H9 (cell line): ENCODE measurements at regions not wholly inside any gene's neighbourhood (a gene's known extent, or its start where the extent isn't known, plus 50 kb on each side); places are given as distances from the start of the nearest gene placed in this dataset.

Source experiments
- DNase-seq: peaks from one replicate; pipeline ENCODE4 v3.0.0-alpha.2; 2017
- H2AFZ ChIP-seq: one replicate; pipeline ENCODE4 v1.6.1; 2013; ENCODE audit warnings: mild to moderate bottlenecking, low read length, control low read depth, moderate library complexity
- H2AK5ac ChIP-seq: 2 replicates; pipeline ENCODE4 v1.6.1; 2013; ENCODE audit warnings: low read length, control low read depth, mixed read lengths; ENCODE audit not compliant: insufficient read length
- H2BK120ac ChIP-seq: one replicate; pipeline ENCODE4 v1.6.1; 2013; ENCODE audit warnings: low read depth, mild to moderate bottlenecking, low read length, control low read depth, inconsistent platforms; ENCODE audit not compliant: poor library complexity, severe bottlenecking
- H2BK12ac ChIP-seq: 2 replicates; pipeline ENCODE4 v1.6.1; 2013; ENCODE audit warnings: low read length, control low read depth, mixed read lengths, low read depth; ENCODE audit not compliant: insufficient read length
- H2BK15ac ChIP-seq: 2 replicates; pipeline ENCODE4 v1.6.1; 2013; ENCODE audit warnings: low read depth, low read length, control low read depth
- H2BK20ac ChIP-seq: one replicate; pipeline ENCODE4 v1.6.1; 2013; ENCODE audit warnings: low read depth, mild to moderate bottlenecking, low read length, control low read depth, inconsistent platforms; ENCODE audit not compliant: poor library complexity, severe bottlenecking
- H2BK5ac ChIP-seq: 2 replicates; pipeline ENCODE4 v1.6.1; 2013; ENCODE audit warnings: low read length, control low read depth, mixed read lengths; ENCODE audit not compliant: insufficient read length
- H3K14ac ChIP-seq: 2 replicates; pipeline ENCODE4 v1.6.1; 2013; ENCODE audit warnings: low read length, control low read depth; ENCODE audit not compliant: insufficient read depth
- H3K18ac ChIP-seq: 2 replicates; pipeline ENCODE4 v1.6.1; 2013; ENCODE audit warnings: low read depth, mild to moderate bottlenecking, mixed read lengths, low read length, control low read depth; ENCODE audit not compliant: insufficient read length
- H3K23ac ChIP-seq: 2 replicates; pipeline ENCODE4 v1.6.1; 2013; ENCODE audit warnings: low read length, control low read depth, mixed read lengths, low read depth; ENCODE audit not compliant: insufficient read length
- H3K23me2 ChIP-seq: 2 replicates; pipeline ENCODE4 v1.6.1; 2013; ENCODE audit warnings: low read depth, mild to moderate bottlenecking, mixed read lengths, low read length, control low read depth; ENCODE audit not compliant: insufficient read length, poor library complexity, severe bottlenecking
- H3K27ac ChIP-seq: 2 replicates; pipeline ENCODE4 v1.5.1; 2013; ENCODE audit warnings: low read length, control low read depth, mixed read lengths, low read depth; ENCODE audit not compliant: insufficient read length
- H3K27me3 ChIP-seq: 2 replicates; pipeline ENCODE4 v1.6.1; 2013; ENCODE audit warnings: low read length, control low read depth, inconsistent platforms; ENCODE audit not compliant: insufficient read depth
- H3K4ac ChIP-seq: 2 replicates; pipeline ENCODE4 v1.6.1; 2013; ENCODE audit warnings: low read depth, mild to moderate bottlenecking, control low read depth, inconsistent platforms, low read length, moderate library complexity
- H3K4me1 ChIP-seq: 2 replicates; pipeline ENCODE4 v1.6.1; 2013; ENCODE audit warnings: low read length, control low read depth, inconsistent platforms; ENCODE audit not compliant: insufficient read depth
- H3K4me2 ChIP-seq: 2 replicates; pipeline ENCODE4 v1.6.1; 2013; ENCODE audit warnings: low read length, control low read depth, mixed read lengths; ENCODE audit not compliant: insufficient read length, insufficient read depth
- H3K56ac ChIP-seq: 2 replicates; pipeline ENCODE4 v1.6.1; 2013; ENCODE audit warnings: low read depth, mild to moderate bottlenecking, mixed read lengths, low read length, control low read depth; ENCODE audit not compliant: insufficient read length
- H3K79me1 ChIP-seq: 2 replicates; pipeline ENCODE4 v1.6.1; 2013; ENCODE audit warnings: low read depth, mild to moderate bottlenecking, moderate library complexity, low read length, control low read depth, inconsistent platforms; ENCODE audit not compliant: insufficient read depth, poor library complexity, severe bottlenecking
- H3K79me2 ChIP-seq: 2 replicates; pipeline ENCODE4 v1.6.1; 2013; ENCODE audit warnings: low read length, control low read depth, inconsistent platforms; ENCODE audit not compliant: insufficient read depth
- H3K9ac ChIP-seq: 2 replicates; pipeline ENCODE4 v1.6.1; 2013; ENCODE audit warnings: low read length, control low read depth, mixed read lengths; ENCODE audit not compliant: insufficient read length; ENCODE audit errors: extremely low read depth
- H3K9me3 ChIP-seq: one replicate; pipeline ENCODE4 v1.6.1; 2013; ENCODE audit warnings: low read depth, low read length, inconsistent platforms; ENCODE audit not compliant: control insufficient read depth
- H3T11ph ChIP-seq: one replicate; pipeline ENCODE4 v1.6.1; 2013; ENCODE audit warnings: mild to moderate bottlenecking, low read length, control low read depth, inconsistent platforms
- H4K20me1 ChIP-seq: one replicate; pipeline ENCODE4 v1.6.1; 2013; ENCODE audit not compliant: control insufficient read depth, insufficient read length, insufficient read depth
- H4K5ac ChIP-seq: 2 replicates; pipeline ENCODE4 v1.6.1; 2013; ENCODE audit warnings: low read depth, mild to moderate bottlenecking, mixed read lengths, low read length, control low read depth; ENCODE audit not compliant: insufficient read length
- H4K8ac ChIP-seq: replicated peaks from 2 replicates; pipeline ENCODE4 v1.6.1; 2013; ENCODE audit warnings: low read length, control low read depth, mixed read lengths, low read depth; ENCODE audit not compliant: insufficient read length
- H4K91ac ChIP-seq: 2 replicates; pipeline ENCODE4 v1.6.1; 2013; ENCODE audit warnings: low read depth, mild to moderate bottlenecking, moderate library complexity, mixed read lengths, low read length, control low read depth; ENCODE audit not compliant: insufficient read length
- H3K27ac Mint-ChIP-seq, 3 experiments: 2 replicates in 2 of 3; 3 replicates in 1 of 3; pipeline ENCODE4 v1.8.0; 2020 to 2021; ENCODE audit warnings: mixed read lengths in 3 of 3, mild to moderate bottlenecking in 1 of 3, moderate library complexity in 1 of 3
- H3K27me3 Mint-ChIP-seq: 2 replicates; pipeline ENCODE4 v1.8.0; 2021; ENCODE audit warnings: low read depth, mild to moderate bottlenecking, moderate library complexity, mixed read lengths
- H3K36me3 Mint-ChIP-seq, 3 experiments: 2 replicates in 2 of 3; 3 replicates in 1 of 3; pipeline ENCODE4 v1.8.0; 2020 to 2021; ENCODE audit warnings: low read depth in 3 of 3, mixed read lengths in 3 of 3; ENCODE audit not compliant: insufficient read depth in 1 of 3
- H3K4me1 Mint-ChIP-seq, 2 experiments: 2 replicates each; pipeline ENCODE4 v1.8.0; 2020; ENCODE audit warnings: mixed read lengths in 2 of 2
- H3K4me3 Mint-ChIP-seq, 2 experiments: 2 replicates in 1 of 2; 3 replicates in 1 of 2; pipeline ENCODE4 v1.8.0; 2020 to 2021; ENCODE audit warnings: mild to moderate bottlenecking in 2 of 2, mixed read lengths in 2 of 2, moderate library complexity in 1 of 2
- H3K9me3 Mint-ChIP-seq, 2 experiments: 2 replicates in 1 of 2; 3 replicates in 1 of 2; pipeline ENCODE4 v1.8.0; 2020; ENCODE audit warnings: mild to moderate bottlenecking in 2 of 2, mixed read lengths in 2 of 2, moderate library complexity in 1 of 2
- WGBS: extraction: QIAGEN DNeasy Blood & Tissue Kit; methylation state at CpG from one replicate; pipeline ENCODE4 v1.1.7; 2013; ENCODE audit warnings: missing lambda C conversion rate, low lambda C conversion rate, mixed read lengths; ENCODE audit not compliant: insufficient read length; ENCODE audit errors: extremely low coverage; 5-methylcytosine and 5-hydroxymethylcytosine counted together
- TF ChIP-seq, protein P1 (sequence below): fragments of 200-600 bp; sonication (generic); conservative IDR thresholded peaks from 3 replicates; pipeline ENCODE4 v1.8.0; 2021; ENCODE audit warnings: antibody characterized with exemption, mild to moderate bottlenecking

DNA sequence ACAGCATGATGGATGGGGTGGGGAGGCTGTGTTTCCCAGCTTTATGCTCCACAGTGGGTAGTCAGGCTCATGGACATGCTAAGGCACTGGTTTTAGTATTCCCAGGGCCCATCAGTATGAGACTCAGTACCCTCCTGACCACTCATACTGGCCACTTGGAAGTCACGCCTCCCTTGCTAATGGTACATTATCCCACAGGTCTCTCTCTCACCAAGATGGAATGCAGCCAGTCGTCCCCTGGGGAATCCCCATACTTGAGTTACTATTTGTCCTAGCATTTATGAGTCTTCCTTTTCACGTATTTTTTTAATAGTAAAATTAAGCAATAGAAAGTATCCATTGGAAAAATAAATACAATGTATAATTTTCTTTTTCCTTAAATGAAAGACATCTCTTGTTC is 80.6 kb upstream of the TBX20 start:
- H3K4me1 Mint-ChIP-seq, result no peaks in the 10 kb centered on the region
- Histone ChIP-seq H3K9ac (no peak overlapping the region), H3K27ac (no peak overlapping the region), H3K14ac (no peak overlapping the region), H3K4me1 (no peaks in the 10 kb centered on the region; the same call in 1 of the 2 replicates), H3K23me2 (no peaks in the 10 kb centered on the region), H2AK5ac (no peak overlapping the region), H3K79me2 (no peaks in the 10 kb centered on the region), H3K79me1 (no peaks in the 10 kb centered on the region), H2AFZ (no peak overlapping the region), H4K20me1 (no peaks in the 10 kb centered on the region), H3K4me2 (no peak overlapping the region), H3K27me3 (no peaks in the 10 kb centered on the region), H4K5ac (no peak overlapping the region), H2BK20ac (no peak overlapping the region), H4K91ac (no peak overlapping the region), H3K23ac (no peak overlapping the region), H2BK12ac (no peak overlapping the region), H3K18ac (no peak overlapping the region), H2BK5ac (no peak overlapping the region), H2BK120ac (no peak overlapping the region), H4K8ac (no peak overlapping the region), H3T11ph (no peak overlapping the region), H2BK15ac (no peak overlapping the region), H3K56ac (no peak overlapping the region), H3K4ac (no peak overlapping the region), H3K9me3 (no peaks in the 10 kb centered on the region)
- TF ChIP-seq, protein P1, sequence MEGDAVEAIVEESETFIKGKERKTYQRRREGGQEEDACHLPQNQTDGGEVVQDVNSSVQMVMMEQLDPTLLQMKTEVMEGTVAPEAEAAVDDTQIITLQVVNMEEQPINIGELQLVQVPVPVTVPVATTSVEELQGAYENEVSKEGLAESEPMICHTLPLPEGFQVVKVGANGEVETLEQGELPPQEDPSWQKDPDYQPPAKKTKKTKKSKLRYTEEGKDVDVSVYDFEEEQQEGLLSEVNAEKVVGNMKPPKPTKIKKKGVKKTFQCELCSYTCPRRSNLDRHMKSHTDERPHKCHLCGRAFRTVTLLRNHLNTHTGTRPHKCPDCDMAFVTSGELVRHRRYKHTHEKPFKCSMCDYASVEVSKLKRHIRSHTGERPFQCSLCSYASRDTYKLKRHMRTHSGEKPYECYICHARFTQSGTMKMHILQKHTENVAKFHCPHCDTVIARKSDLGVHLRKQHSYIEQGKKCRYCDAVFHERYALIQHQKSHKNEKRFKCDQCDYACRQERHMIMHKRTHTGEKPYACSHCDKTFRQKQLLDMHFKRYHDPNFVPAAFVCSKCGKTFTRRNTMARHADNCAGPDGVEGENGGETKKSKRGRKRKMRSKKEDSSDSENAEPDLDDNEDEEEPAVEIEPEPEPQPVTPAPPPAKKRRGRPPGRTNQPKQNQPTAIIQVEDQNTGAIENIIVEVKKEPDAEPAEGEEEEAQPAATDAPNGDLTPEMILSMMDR, result no peak
- no peak overlapping the region for H3K4me3 Mint-ChIP-seq
- WGBS, result no CpG with 5 or more reads among the region's 3 CpGs
- no peaks in the 10 kb centered on the region for H3K9me3 Mint-ChIP-seq
- H3K27ac Mint-ChIP-seq, result no peak overlapping the region
- H3K36me3 Mint-ChIP-seq, result no peaks in the 10 kb centered on the region
- DNase-seq, result no peak
- peaks cover 4% of the 10 kb centered on the region; the same call in 1 of the 2 replicates for H3K27me3 Mint-ChIP-seq
